GM12891 (cell line): ENCODE measurements at regions not wholly inside any gene's neighbourhood (a gene's known extent, or its start where the extent isn't known, plus 50 kb on each side); places are given as distances from the start of the nearest gene placed in this dataset.

ENCODE experiments used
- PAX5 ChIP-seq: IDR thresholded peaks from 2 replicates; pipeline ENCODE4 v1.6.1; 2011; ENCODE audit warnings: low read length, moderate library complexity, mild to moderate bottlenecking; ENCODE audit not compliant: insufficient read depth, severe bottlenecking
- POLR2A ChIP-seq: IDR thresholded peaks from 2 replicates; pipeline ENCODE4 v1.6.1; 2011; ENCODE audit warnings: low read depth, low read length, control low read depth
- POLR2AphosphoS5 ChIP-seq: IDR thresholded peaks from 2 replicates; pipeline ENCODE4 v1.6.1; 2011; ENCODE audit warnings: low read depth, low read length, control low read depth
- POU2F2 ChIP-seq: IDR thresholded peaks from 2 replicates; pipeline ENCODE4 v1.6.1; 2011; ENCODE audit warnings: low read depth, mild to moderate bottlenecking, control low read depth, low read length, moderate library complexity
- SPI1 ChIP-seq: IDR thresholded peaks from 2 replicates; pipeline ENCODE4 v1.6.1; 2011; ENCODE audit warnings: low read depth, low read length, control low read depth
- TAF1 ChIP-seq: IDR thresholded peaks from 2 replicates; pipeline ENCODE4 v1.6.1; 2011; ENCODE audit warnings: low read depth, low read length, control low read depth

GRCh38 chr7:115642194-115642593 lies 388.4 kb downstream of the TFEC start:
- TF ChIP-seq POLR2AphosphoS5, result no peak
- TF ChIP-seq POLR2A, result no peak
- no peak for TF ChIP-seq SPI1
- TF ChIP-seq TAF1, result no peak
- TF ChIP-seq PAX5, result no peak
- no peak for TF ChIP-seq POU2F2
